Brain microvascular endothelial cell (primary cell): ENCODE measurements at regions not wholly inside any gene's neighbourhood (a gene's known extent, or its start where the extent isn't known, plus 50 kb on each side); places are given as distances from the start of the nearest gene placed in this dataset.

ENCODE experiments used
- DNase-seq: peaks from one replicate; pipeline ENCODE4 v3.0.0-alpha.2; 2020
- H3K27ac ChIP-seq: fragments of 250-450 bp; sonication (Bioruptor Pico); 2 replicates; pipeline ENCODE4 v1.5.1; 2020; ENCODE audit warnings: mild to moderate bottlenecking, moderate library complexity
- H3K27me3 ChIP-seq: fragments of 250-450 bp; sonication (Bioruptor Pico); replicated peaks from 2 replicates; pipeline ENCODE4 v1.5.1; 2020; ENCODE audit warnings: mild to moderate bottlenecking
- H3K36me3 ChIP-seq: fragments of 250-450 bp; sonication (Bioruptor Pico); replicated peaks from 2 replicates; pipeline ENCODE4 v1.5.1; 2020; ENCODE audit warnings: mild to moderate bottlenecking
- H3K4me3 ChIP-seq: 2 replicates; pipeline ENCODE4 v1.5.1; 2011; ENCODE audit warnings: low read depth, mild to moderate bottlenecking, control low read depth, low read length, moderate library complexity
- CTCF ChIP-seq: IDR thresholded peaks from 2 replicates; pipeline ENCODE4 v1.5.1; 2011; ENCODE audit warnings: low read depth, mild to moderate bottlenecking, moderate library complexity, low read length, control low read depth, inconsistent platforms; ENCODE audit errors: missing control alignments
- in situ Hi-C: cut with HindIII; loops from 2 replicates; pipeline ENCODE4 v1.10.0; 2017; ENCODE audit warnings: low sequenced_read_pairs, low pct_ligation_motif_present

DNA sequence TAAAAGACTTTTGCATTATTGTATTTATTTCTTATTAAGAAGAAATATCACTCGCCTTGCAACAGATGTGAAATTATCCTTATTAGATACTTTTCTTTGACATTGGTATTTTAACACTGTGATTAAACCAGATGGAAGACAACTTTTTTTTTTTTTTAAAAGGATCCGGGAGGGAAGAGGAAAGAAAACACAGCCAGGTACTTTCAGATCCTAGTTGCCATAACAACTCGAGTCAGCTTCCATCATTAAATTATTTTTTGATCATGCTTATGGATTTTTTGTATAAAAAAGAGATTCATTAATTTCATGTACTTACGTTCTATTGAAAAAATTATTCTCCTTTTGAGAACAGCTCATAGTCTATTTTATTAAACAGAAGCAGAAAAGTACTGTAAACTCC lies 515.7 kb downstream of the TBC1D4 start:
- no peak for TF ChIP-seq CTCF
- H3K36me3 ChIP-seq, result no peaks in the 10 kb centered on the region
- no peak overlapping the region for H3K4me3 ChIP-seq
- DNase-seq, result no peak
- H3K27ac ChIP-seq, result no peak overlapping the region
- in situ Hi-C loops, result no loop called here
- H3K27me3 ChIP-seq, result no peaks in the 10 kb centered on the region

- Histone ChIP-seq H3K27ac (no peak overlapping the region), H3K36me3 (no peaks in the 10 kb centered on the region), H3K27me3 (no peaks in the 10 kb centered on the region), H3K4me3 (no peak overlapping the region)
- no peak for TF ChIP-seq CTCF
- DNase-seq, result no peak
- in situ Hi-C loops, result no loop called here
Measured at GRCh38 chr13:74945637-74946036, 536.3 kb downstream of the TBC1D4 start.

DNA sequence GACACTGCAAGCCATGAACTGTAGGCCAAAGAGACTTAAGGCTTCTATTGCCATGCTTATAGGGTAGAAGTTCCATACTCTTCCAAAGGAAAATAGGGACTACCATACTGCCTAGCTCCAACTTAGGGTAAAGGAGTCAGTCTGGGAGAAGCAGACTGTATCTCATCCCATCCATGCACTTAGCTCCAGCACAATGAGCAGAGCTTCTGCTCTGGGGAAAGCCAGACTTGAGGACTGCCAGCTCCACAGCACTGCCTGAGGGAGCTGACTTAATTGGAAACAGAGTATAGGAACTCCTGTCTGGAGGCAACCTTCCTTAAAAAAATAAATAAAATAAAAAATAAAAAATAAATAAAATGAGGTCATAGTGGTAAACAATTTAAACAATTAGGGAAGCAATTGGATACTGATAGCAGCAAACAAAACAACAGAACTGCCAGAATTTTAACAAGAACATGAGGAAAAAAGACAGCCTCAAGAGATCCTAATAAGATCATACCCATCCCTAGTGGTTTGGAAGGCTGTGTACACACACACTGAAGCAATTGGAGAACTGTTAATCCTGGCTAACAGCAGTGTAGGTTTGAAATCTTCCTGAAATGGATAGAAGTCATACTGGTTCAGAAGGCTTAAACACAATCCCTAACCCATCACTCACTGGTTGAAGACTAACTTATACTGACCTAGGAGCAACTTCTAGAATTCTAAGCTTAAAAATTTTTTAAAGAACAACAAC lies 550.1 kb downstream of the TBC1D4 start:
- no peaks in the 10 kb centered on the region for H3K36me3 ChIP-seq
- in situ Hi-C loops, result no loop called here
- no peak for DNase-seq
- no peak overlapping the region for H3K4me3 ChIP-seq
- H3K27me3 ChIP-seq, result no peaks in the 10 kb centered on the region
- H3K27ac ChIP-seq, result no peak overlapping the region
- TF ChIP-seq CTCF, result no peak

DNA sequence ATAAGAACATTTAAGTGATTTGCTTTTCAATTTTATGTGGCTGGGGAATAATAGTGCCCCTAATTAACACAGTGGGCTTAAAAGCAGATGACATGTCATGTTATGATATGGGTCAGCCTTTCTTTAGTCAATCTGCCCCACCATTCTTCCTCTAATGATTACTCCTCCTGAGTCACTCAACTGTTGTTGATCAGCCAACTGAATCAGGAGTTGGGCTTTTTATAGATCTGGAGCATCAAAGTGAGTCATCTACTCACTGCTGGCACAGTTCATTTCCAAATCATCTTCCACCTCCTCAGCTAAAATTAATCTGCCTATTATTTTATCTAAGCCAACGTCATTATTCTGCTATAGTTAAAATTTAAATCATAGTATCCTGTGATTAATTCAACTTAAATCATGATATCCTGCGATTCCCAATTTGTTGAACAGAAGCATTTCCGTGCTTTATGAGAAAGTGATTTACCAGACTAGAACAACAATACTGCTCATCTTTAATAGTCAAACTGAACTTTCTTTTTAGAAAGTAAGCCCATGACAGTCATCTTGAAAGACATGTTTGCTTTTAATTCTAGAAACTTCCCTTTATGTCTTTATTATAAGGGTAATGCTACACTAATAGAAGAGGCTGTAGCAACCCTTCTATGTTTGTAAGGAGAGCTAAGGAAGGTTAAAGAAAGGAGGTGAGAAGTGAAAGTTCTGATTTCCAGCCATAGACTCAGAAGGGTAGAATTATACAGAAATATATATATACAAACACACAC lies 551.4 kb downstream of the TBC1D4 start:
- no peak for TF ChIP-seq CTCF
- in situ Hi-C loops, result no loop called here
- Histone ChIP-seq H3K4me3 (no peak overlapping the region), H3K27me3 (no peaks in the 10 kb centered on the region), H3K27ac (no peak overlapping the region), H3K36me3 (no peaks in the 10 kb centered on the region)
- DNase-seq, result peak; percentile 51

- Histone ChIP-seq H3K36me3 (no peaks in the 10 kb centered on the region), H3K4me3 (no peak overlapping the region), H3K27me3 (no peaks in the 10 kb centered on the region), H3K27ac (no peak overlapping the region)
- no peak for DNase-seq
- TF ChIP-seq CTCF, result no peak
- in situ Hi-C loops, result no loop called here
Measured at GRCh38 chr13:74929436-74929835, 552.5 kb downstream of the TBC1D4 start.

DNA sequence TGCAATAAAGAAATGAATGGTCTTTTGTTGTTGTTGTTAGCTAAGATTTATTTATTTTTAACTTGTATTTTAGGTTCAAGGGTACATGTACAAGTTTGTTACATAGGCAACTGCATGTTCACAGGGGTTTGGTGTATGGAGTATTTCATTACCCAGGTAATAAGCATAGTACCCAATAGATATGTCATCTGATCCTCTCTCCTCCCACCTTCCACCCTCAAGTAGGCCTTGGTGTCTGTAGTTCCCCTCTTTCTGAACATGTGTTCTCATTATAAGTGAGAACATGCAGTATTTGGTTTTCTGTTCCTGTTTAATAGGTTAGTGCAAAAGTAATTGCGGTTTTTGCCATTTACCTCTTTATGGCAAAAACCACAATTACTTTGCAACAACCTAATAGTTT lies 554.1 kb downstream of the TBC1D4 start:
- Histone ChIP-seq H3K36me3 (no peaks in the 10 kb centered on the region), H3K27me3 (no peaks in the 10 kb centered on the region), H3K27ac (no peak overlapping the region), H3K4me3 (no peak overlapping the region)
- DNase-seq, result no peak
- in situ Hi-C loops, result no loop called here
- no peak for TF ChIP-seq CTCF
